ENCODE measurements at regions not wholly inside any gene's neighbourhood (a gene's known extent, or its start where the extent isn't known, plus 50 kb on each side); places are given as distances from the start of the nearest gene placed in this dataset.

DNA sequence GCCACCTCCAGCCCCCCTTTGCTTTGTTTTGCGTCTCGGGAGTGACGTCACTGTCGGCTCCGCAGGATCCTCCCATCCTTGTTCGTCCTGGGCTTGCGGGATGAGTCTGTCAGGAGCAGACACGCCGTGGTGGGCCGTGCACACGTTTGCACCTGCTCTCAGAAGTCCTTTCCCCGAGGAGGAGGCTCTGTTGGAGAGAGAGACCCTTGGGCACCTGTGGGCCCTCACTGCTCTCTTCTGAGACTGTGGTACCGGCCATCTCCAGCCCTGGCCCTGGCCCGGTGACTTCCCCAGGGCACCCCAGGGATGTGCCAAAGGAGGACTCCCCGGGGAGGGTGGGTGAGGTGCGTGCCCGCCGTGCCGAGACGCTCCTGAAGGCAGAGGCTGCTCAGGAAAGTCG lies 76.1 kb upstream of the PPP2R3B start:
- TF ChIP-seq SIN3A (conservative IDR thresholded peaks at IDR 0.05 in 1 of 2, IDR thresholded peaks at IDR 0.05 in 1 of 2; ENCODE audit: low read depth in 1 of 2, low read length in 2 of 2), result no peak
- TF ChIP-seq, protein P1, sequence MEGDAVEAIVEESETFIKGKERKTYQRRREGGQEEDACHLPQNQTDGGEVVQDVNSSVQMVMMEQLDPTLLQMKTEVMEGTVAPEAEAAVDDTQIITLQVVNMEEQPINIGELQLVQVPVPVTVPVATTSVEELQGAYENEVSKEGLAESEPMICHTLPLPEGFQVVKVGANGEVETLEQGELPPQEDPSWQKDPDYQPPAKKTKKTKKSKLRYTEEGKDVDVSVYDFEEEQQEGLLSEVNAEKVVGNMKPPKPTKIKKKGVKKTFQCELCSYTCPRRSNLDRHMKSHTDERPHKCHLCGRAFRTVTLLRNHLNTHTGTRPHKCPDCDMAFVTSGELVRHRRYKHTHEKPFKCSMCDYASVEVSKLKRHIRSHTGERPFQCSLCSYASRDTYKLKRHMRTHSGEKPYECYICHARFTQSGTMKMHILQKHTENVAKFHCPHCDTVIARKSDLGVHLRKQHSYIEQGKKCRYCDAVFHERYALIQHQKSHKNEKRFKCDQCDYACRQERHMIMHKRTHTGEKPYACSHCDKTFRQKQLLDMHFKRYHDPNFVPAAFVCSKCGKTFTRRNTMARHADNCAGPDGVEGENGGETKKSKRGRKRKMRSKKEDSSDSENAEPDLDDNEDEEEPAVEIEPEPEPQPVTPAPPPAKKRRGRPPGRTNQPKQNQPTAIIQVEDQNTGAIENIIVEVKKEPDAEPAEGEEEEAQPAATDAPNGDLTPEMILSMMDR (IDR thresholded peaks at IDR 0.05; ENCODE audit: control extremely low read depth in 1 of 3, insufficient read depth in 1 of 3, low read depth in 1 of 3, low read length in 3 of 3), result no peak
- no peak for TF ChIP-seq POLR2A (IDR thresholded peaks at IDR 0.05; ENCODE audit: control extremely low read depth in 1 of 2, low read depth in 2 of 2, low read length in 2 of 2)
